SKM-1 treated with dmso at 0.1 percent for 144 hours (cell line): ENCODE measurements at regions not wholly inside any gene's neighbourhood (a gene's known extent, or its start where the extent isn't known, plus 50 kb on each side); places are given as distances from the start of the nearest gene placed in this dataset.

Source experiments
- DNase-seq: peaks from one replicate; lab custom pipeline; 2025; ENCODE audit not compliant: unreplicated experiment; lab: John Stamatoyannopoulos, UW

DNA sequence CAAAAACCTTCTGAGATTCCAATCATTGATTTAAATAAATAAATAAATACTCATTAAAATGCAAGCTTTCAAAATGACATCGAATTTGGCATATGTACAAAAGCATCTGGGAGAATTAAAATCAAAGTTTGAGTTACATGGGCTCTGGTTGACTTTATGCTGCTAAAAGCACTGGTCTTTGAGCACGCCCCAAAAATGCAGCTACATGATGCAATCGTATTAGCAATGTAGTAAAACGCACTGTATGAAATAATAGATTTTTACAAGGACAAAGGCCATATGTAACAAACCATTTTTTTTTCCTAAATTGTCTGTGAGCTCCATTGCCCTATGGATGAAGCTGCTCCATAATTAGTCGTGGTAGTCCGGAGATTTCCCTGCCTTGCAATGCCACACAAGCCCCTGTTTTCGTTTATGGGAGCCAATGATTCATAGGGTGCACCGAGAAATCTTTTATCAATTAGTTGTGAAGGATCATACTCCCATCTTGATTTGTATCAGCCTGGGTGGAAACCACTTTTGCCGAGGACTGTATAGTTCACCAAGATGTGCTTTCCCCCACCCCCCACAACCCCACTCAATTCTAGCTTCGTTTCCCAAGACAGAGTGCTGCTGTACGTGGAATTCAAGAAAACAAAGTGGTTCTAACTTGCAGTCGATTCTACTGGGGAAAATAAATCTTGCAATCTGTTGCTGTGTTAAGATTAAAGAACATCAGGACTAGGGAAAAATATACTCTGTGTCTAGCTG lies 268.4 kb downstream of the IRS1 start:
- DNase-seq, result no peak

DNA sequence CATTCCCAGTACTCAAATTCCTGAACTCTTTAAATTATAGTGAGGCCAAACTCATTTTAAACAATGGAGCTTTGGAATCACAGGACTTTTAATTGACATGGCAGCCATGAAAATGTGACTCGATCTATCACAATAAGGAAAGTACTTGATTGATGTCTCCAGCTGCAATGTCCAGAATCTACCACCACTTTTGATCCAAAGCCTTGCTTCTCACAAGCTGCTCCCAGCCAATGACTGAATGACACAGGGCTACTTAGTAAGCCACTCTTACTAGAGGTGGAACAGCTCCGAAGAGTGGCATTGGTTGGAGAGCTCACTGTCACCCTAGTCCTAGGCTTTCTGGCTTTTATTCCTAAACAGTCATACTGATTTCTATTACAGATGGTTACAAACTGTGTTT lies 270.1 kb downstream of the IRS1 start:
- no peak for DNase-seq

DNA sequence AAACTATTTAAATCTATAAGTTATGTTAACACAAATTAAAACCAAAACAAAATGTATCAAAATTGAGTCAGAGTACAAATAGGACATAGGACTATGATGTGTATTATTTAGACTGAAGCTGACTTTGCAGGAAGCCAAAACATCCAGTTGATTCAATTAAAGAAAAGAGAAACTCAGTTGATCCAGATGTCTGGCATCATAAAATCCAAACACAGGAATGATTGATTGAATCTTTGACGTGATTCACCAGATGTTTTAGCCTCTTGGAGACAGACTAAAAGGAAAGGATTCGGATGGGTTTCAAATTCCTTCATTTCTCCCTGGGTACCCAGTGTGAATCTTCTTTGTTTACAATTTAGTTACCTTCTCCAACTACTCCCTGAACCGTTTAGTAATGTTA lies 272.9 kb downstream of the IRS1 start:
- no peak for DNase-seq

DNA sequence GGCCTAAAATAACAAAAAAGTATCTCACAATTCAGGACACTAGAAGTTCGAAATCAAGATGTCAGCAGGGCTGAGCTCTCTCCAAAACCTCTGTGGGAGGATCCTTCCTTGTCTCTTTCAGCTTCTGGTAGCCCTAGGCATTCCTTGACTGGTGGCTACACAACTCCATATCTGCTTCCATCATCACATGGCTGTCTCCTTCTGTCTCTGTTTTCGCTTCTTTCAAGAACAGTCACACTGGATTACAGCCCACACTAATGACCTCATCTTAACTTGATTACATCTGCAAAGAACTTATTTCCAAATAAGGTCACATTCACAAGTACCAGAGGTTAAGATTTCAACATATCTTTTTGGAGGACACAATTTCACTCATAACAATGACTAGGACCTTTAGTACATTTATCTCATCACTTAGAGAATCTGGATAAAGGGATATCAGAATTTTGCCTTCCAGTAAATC lies 275.2 kb downstream of the IRS1 start:
- DNase-seq, result no peak

DNA sequence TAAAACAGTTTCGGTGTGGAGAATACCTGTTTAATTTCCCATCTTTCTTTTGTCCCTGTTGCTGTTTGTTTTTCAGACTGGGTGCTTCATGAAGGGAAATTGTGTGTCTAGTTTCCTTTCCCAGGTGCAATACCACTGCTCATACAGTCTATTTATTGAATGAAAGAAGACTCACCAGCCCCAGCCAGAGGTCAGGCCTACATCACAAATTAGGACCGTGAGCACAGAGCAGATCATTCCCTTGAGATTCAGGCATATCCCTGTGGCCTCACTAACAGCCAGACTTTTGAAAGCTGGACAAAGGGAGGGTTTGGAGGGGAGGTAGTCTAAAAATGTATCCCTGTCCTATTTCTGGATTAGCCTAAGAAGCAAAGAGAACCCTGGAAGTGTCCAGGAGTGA lies 278.9 kb downstream of the IRS1 start:
- no peak for DNase-seq

DNA sequence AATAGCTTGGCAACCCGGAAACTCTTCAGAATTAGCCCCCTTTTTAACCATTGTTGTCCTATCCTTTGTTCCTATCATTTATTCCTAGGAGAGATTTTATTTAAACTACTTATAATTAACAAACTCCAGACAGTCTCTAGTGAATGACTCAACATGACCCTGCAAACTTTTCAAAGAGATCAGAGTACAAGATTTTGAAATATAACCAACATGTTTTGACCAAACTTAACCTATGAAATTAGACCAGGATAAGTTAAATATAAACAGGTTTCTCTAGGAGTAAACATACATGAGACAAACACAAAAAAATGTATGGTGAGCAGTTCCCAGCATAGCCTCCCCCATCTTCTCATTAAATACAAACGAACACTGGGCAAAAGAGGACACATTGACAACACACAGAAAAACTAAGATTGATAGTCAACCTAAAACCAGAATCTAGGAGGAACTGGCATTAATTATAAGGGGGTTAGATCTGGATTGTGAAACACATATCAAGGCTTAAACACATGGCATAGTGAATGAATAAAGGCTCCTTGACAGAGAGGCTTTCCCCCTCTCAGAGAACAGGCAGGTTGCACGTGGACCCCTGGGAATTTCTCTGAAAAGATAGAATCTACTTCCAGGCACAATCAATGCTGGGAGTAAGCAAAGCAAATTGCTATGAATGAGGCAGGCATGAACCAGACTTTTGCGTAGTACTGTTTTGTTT lies 284.1 kb downstream of the IRS1 start:
- DNase-seq, result no peak

DNA sequence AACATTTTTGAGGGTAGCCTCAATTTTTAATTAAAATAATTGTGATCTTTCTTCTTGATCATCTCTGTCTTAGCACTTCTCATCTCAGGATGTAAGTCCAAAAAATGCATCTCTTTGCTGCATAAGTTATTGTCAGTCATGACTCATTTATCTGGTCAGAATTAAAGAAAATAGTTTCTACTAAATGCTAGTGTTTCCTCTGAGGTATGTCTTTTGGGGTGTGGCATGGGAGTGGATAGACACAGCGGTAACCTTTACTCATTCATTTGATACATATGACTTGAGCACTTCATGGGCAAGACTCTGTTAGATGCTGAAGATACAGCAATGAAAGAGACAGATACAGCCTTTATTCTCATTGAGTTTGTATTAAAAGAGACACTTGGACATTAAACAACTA lies 284.7 kb downstream of the IRS1 start:
- no peak for DNase-seq

DNA sequence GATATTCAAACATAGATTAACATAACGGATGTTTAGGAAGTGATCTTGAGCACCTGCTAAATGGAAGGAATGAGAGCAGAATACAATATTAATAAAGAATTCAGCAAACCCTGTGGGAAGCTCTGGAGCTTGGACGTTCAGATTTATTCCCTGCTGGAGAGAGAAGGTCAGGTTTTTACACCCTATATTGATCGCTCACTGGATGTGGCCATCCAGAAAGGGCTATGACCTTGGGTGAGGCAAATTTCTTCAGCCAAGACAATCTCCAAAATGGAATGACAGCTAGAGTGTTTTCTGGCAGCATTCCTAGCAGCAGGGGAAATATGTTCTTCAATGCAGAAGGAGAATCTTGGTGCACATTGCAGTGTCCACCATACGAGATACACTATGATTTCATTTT lies 288.3 kb downstream of the IRS1 start:
- no peak for DNase-seq

DNA sequence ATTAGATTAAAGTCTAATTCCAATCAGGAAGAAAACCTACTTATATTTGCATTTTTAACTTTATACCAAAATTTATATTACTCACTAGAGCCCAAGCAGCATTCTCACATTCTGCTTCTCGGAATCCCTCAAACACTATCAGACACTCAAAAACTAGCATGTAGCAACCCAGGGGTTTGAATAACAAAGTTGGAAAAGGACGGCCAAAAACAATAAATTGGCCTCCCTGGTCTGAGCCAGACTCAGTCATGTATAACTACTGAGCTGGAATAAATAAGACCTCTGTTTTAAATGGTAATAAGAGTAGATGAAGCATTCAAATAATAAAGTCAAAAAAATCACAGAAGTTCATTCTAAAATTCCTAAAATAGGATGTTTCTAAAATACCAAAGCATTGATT lies 290.9 kb downstream of the IRS1 start:
- no peak for DNase-seq

DNA sequence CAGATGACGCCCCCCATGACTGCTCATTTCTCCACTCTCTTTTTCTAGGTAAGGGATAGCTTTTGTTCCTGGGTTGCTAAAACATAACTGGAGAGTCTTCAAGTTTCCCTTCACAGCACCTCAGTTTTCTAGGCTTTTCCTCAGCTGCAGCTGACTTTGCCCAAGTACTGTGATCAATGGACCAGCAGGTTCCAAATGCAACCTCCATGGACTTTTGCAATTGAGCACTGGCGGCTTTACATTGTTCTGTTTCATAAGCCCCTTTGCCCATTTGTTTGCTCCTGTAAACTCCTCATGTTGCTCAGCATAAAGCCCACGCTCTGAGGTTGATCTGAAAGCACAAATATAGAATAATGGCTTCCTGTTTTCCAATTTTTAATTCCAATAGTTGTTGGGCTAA lies 291.6 kb downstream of the IRS1 start:
- no peak for DNase-seq

DNA sequence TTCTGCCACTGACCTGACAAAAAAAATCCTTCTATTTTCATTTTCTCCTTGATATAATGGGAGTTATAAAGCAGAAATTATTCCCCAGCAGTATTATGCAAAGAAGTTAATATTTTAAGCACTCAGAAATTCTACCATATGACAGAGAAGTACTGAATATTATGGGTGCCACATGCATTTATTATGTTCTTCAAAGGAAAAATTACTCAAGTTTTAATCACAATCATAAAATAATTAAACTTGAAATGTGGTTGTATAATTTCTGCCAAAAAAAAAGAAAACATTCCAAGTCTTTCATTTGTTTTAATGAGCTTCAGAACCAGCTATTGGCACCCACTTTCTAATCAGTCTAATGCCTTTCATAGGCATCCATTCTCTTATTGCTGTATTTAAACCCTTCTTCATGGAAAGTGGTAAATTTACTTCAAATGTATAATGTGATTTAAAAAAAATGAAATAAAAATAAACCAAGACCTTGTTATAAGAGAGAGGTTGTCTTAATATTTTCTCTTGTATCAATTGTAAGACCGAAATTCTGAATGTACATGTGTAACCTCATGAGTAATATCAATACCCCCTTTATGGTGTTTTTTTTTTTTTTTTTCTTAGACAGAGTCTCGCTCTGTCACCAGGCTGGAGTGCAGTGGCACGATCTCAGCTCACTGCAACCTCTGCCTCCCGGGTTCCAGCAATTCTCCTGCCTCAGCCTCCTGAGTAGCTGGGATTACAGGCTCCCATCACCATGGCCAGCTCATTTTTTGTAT lies 302.3 kb downstream of the IRS1 start:
- no peak for DNase-seq

DNA sequence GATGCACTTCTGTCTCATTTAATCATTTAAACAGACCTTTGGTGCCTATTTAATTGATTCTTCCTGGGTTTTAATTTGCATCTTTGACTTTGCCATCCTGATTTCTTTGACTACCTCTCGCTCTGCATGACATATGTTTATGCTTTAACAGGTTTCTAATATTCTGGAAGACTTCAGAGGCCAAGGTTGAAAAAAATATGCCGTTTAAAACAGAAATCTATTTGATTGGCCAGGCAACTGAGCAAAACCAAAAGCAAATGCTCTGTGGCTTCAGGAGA lies 303.4 kb downstream of the IRS1 start:
- no peak for DNase-seq

DNA sequence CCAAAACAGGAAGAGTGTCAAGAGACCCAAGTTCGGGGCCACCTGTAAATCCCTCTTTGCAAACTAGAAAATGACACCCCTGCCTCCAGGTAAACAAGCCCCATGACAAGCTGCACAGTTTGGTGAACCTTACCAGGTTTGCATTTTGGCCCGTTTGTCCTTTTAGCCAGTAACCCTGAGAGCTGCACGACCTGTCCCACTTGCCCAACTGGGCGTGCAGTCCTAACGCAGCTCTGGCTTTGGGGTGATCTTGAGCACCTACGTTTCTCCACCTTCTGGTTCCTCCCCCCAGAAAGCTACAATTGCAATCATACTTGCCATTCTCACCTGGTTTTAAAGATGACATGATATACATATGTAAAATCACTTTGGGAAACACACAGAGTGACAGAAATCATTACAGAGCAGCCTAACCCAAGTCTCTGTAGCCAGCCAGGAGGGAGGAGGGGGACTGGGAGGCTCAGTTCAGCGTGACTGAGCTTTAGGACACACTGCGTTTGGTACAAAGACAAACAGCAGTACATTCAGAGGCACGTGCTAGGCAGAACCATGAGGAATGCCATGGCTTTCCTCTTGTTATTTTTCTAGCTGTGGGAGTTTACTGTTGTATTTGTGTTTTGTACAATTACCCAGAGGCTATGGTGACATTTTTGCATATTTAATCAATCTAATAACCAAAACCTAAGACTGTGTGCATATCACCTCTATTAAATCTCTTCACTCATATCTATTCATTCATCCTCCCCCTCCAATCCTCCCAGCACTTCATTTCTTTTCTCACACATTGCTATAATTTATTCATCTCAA lies 304.0 kb downstream of the IRS1 start:
- DNase-seq, result no peak

DNA sequence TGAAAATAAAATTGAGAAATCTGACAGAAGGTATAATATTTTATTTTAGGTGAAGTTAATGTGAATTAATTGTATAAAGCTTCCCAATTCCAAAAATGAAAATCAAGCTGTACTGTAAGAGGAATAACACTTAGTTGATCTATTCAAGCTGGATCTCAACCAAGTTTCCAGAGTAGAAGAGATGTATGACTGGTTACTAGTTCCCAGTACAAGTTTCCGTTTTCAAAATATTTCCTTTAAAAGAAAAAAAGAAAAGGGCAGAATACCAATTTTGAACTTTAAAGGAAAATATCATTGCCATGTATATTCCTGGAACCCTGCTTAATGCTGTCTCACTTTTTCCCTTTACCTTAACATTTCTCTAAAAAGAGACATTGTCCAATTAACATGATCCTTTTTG lies 308.5 kb downstream of the IRS1 start:
- no peak for DNase-seq

DNA sequence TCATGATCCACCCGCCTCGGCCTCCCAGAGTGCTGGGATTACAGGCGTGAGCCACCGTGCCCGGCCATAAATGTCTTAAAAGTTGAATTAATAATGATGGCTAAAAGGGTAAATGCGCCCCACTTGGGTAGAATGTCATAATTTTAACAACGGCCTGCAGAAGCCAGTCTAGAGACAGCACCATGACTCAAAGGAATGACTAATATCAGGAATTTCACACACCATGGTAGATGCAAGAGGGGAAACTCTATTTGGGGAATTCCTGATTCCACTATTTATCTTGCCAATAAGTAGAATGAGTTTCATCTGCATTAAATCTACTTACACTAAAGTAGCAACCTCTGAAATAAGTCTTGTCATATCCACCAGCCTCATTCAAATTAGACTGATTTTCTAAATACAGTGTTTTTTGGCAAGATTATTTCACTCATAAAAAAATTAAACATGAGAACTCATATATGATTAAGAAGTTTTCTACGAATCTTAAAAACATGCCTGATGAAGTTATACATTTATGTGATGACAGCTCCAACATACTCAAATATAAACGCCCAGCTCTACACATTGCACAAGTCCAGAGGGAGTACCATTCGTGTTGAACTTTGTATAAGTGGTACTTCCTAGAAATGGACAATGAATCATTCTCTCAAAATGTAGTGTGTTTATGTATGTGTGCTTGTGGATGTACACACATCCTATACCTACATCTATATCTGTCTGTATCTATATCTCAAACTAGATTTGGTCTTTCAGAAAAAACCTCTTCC lies 309.7 kb downstream of the IRS1 start:
- DNase-seq, result no peak

DNA sequence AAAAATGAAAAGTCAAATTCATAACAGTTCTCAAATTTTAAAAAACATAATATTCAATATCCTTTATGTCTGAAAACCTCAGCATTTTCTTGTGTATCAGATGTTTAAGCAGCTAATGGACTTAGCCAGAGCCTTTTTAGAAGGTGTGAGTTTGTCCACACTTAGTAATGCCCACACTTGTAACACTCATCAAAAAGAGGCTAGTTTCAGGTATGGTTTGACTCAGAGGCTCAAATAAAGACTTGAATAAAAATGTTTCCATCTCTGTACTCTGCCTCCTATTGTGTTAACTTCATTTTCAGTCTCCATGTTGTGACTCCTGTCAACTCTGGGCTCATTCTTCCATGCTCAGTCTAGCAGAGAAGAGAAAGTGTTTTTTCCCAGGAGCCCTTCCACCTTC lies 311.6 kb downstream of the IRS1 start:
- no peak for DNase-seq

DNA sequence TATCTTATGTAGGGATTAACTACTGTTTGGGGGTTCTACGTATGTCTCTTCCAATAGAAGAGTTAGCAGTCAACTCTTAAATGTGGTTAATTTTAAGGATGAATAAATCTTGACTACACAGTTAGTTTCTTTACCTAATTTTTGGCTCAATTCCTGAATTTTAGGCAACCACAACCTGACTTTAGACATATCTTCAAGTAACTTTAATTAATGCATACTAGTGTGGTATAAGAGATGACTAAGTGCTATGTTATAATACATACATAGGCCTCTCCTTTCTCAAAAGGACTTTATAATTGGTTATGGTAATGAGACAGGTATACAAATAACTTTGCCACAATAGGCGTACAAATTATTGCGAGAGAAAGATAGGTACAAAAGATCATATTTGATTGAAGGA lies 312.0 kb downstream of the IRS1 start:
- DNase-seq, result no peak

DNA sequence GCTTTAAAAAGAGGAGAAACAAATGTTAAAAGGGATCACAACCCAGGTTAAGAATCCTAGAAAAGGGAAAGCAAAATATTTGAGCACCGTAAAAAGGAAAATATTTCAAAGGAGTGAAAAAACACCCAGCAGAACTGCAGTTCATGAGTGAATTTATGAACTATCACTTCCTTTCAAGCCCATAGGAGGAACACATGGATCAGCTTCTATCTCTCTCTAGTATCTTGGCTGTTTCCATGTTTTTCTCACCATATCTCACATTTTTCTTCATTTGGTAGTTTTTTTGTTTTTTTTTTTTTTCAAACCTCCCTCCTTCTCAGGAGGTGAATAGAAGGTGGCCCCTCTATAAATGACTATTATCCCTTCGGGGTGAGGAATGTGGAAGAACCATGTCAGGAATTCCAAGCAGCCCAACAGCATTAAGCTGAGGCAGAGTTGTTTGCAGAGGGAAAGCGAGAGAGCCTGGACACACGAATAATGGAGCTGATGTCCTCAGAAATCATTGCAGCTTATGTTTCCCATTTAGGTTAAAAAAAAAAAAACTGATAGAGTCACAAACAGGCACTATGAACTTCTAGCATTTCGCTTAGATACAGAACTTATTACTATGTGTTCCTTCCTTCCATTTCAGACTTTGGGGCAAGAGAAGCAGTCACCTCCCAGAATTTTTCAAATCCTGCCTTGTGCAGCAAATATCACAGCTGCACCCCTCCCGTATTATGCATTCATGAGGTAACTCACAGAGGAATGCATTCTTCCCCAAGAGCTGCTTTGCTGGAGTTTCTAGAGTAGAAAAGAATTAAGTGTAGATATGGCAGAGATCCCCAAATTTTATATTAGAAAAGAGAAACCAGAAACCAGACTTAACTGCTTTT lies 315.6 kb downstream of the IRS1 start:
- DNase-seq, result no peak

DNA sequence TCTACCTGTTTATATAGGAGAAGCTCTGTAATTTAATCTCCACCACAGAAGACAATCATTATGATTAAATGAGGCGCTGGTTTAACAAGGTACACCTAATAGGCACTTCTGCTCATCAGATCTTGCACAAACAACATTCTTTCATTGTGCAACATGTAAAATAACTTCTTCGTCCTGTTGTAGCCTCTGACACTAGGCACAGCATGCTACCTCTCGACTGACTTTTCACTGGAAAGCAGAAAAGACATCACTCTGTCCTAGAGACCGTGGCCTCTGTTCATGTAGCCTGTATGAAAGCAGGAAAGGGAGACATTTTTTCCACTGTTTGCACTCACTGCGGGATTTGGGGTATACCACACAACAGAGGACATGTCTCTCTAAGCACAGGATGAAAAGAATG lies 316.5 kb downstream of the IRS1 start:
- DNase-seq, result no peak
